ENCODE measurements at regions not wholly inside any gene's neighbourhood (a gene's known extent, or its start where the extent isn't known, plus 50 kb on each side); places are given as distances from the start of the nearest gene placed in this dataset.

DNA sequence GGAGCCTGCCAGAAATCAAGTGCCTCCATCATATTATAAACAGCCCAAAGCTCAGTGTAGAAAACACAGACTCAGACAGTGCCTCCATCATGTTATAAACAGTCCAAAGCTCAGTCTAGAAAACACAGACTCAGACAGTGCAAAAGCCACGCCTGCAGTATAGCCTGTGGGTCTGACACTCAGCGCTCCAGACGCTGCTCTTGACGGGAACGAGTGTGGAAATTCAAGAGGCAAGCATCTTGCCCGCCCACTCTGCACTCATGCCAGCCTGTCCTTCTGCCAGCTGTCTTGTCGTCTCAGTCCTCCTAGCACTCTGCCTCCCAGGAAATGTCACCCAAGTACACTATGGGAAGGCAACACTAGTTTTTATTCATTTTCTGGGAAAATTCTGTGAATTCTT, 274.2 kb upstream of the CDH4 start:
- POLR2A ChIA-PET: no interaction called here
- DNase-seq (ENCODE audit: extremely low spot score): no peak
- CTCF ChIA-PET: no interaction called here
- TF ChIP-seq, protein P1, sequence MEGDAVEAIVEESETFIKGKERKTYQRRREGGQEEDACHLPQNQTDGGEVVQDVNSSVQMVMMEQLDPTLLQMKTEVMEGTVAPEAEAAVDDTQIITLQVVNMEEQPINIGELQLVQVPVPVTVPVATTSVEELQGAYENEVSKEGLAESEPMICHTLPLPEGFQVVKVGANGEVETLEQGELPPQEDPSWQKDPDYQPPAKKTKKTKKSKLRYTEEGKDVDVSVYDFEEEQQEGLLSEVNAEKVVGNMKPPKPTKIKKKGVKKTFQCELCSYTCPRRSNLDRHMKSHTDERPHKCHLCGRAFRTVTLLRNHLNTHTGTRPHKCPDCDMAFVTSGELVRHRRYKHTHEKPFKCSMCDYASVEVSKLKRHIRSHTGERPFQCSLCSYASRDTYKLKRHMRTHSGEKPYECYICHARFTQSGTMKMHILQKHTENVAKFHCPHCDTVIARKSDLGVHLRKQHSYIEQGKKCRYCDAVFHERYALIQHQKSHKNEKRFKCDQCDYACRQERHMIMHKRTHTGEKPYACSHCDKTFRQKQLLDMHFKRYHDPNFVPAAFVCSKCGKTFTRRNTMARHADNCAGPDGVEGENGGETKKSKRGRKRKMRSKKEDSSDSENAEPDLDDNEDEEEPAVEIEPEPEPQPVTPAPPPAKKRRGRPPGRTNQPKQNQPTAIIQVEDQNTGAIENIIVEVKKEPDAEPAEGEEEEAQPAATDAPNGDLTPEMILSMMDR (IDR thresholded peaks at IDR 0.05; ENCODE audit: control extremely low read depth, extremely low read depth, low read depth, missing control alignments): no peak

DNA sequence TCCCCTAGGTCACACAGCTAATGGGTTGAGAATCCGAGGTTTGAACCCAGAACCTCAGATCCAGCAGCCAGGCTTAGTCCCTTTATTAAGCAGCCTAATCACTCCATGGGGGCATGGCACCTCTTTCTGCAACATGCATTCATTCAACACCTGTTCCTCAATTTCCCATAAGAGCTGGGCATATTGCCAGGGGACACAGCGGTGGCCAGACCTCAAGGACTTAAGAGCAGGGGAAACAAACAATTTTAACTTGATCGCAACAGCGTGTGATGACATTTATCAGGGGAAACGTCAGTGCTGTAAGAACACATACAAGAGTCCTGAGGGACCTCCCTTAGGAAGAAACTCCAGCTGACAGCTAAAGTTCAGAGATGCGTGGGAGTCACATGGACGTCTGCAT, 267.4 kb upstream of the CDH4 start:
- ChIA-PET CTCF (no interaction called here), POLR2A (no interaction called here)
- DNase-seq (ENCODE audit: extremely low spot score): no peak
- TF ChIP-seq, protein P1 (IDR thresholded peaks at IDR 0.05; ENCODE audit: control extremely low read depth, extremely low read depth, low read depth, missing control alignments): no peak

DNA sequence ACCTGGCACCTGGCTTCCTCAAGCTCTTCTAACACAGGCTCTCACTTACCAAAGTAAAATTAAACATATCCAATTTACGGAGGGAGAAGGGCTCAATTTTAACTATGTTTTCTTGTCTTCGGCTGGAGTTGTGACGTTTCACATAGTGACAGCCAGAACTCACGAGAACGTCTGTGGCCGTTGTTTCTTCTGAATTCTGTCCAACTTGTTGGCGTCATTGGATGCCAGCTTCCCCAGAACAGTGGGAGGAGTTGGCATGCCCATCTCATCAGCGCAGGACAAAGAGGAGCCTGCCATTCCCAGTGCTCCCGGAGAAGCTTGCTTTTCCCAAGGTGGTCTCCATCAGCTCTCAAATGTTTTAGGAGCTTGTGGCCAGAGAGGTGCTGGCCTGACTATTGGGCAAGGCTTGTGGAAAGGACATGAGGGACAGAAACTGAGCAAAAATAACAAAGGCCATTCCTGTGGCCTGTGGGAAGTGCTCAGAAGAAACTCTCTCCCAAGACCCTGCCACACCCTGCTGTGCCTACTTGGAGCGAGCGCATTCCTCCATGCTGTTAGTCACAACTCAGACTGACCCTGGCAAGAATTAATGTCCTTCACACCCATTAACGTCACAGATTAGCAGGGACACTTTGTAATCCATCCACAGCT, 265.4 kb upstream of the CDH4 start:
- CTCF ChIA-PET: interaction anchor here (0.9 kb wide), 1 partner anchor 11 kb away, joined by 3 read pairs; no protein-coding TSS in a partner anchor
- POLR2A ChIA-PET: no interaction called here
- DNase-seq (ENCODE audit: extremely low spot score): no peak
- TF ChIP-seq, protein P1 (IDR thresholded peaks at IDR 0.05; ENCODE audit: control extremely low read depth, extremely low read depth, low read depth, missing control alignments): no peak

DNA sequence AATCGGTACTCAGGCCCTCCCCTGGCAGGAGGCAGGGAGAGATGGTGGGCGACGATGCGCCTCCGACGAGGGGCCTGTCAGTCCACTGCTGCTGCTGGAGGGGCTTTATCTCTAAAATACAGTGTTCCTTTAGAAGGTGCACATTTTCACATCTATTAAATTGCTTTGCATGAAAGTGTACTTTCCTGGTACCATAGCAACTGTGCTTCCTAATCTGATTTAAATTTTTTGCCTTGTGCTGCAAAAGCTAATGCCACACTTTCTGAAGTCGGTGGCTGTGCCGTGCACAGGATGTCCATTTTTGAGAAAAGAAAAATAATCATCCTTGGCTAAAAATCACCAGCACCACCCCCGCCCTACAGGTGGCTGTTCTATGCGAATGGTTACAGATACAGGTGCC, 262.0 kb upstream of the CDH4 start:
- ChIA-PET CTCF (no interaction called here), POLR2A (no interaction called here)

DNA sequence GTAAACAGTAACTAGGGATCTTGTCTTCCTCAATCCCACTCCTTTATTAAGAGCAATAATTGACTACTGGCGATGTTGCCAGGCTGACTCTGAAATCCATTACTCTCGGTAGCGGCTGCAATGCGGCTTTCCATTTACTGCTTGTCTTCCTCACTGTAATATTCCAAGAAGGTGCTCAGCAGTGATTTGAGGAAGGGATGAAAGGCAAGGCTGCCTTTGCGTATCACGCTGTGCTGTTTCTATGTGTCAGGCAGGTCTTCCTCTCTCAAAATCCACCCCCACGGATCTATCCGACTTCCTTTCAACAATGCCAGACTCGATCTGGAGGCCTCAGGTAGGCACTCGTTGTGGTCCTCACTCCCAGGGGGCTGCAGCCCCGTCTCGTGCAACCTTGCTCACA, 261.4 kb upstream of the CDH4 start:
- CTCF ChIA-PET: no interaction called here
- POLR2A ChIA-PET: no interaction called here
- TF ChIP-seq, protein P1 (IDR thresholded peaks at IDR 0.05; ENCODE audit: control extremely low read depth, extremely low read depth, low read depth, missing control alignments): no peak
- no peak for DNase-seq (ENCODE audit: extremely low spot score)

More for the DNA sequence above, 262.0 kb upstream of the CDH4 start:
- TF ChIP-seq, protein P1 (IDR thresholded peaks at IDR 0.05; ENCODE audit: control extremely low read depth, extremely low read depth, low read depth, missing control alignments): no peak
- no peak for DNase-seq (ENCODE audit: extremely low spot score)

DNA sequence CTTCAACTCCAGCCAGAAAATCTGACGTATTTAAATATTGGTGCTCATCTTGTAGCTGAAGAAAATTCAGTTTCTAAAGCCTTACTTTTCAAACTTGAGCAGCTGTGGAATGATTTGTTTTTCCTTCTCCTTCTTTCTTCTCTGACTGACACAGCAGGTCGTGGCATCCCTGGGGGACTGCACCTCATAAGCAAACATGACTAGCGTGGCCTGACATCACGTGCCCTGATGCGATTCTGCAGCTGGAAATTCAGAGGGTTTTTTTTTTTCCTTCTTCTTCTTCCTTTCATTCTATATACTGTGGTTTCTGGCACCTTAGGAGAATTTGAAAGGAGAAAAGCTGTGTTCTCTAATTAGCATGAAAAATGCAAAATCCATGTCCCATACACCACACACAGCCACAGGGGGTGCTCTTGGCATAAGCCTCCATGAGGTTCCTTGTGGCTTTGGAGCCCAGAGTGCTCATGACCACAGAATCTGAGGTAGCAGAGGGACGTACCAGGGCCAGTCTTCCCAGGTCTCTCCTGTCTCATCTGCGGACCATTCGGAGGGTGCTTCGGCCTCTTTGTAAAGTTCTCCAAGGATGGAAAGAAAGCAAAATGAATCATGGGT, 258.5 kb upstream of the CDH4 start:
- ChIA-PET CTCF (interaction anchor here (0.8 kb wide), 1 partner anchor 22 kb away, joined by 4 read pairs; no protein-coding TSS in a partner anchor), POLR2A (no interaction called here)
- DNase-seq (ENCODE audit: extremely low spot score): no peak
- TF ChIP-seq, protein P1 (IDR thresholded peaks at IDR 0.05; ENCODE audit: control extremely low read depth, extremely low read depth, low read depth, missing control alignments): no peak
